RKO (cell line): ENCODE measurements at regions not wholly inside any gene's neighbourhood (a gene's known extent, or its start where the extent isn't known, plus 50 kb on each side); places are given as distances from the start of the nearest gene placed in this dataset.

ENCODE experiments used
- DNase-seq: peaks from one replicate; pipeline ENCODE4 v3.0.0-alpha.2; 2016; ENCODE audit warnings: low spot score

DNA sequence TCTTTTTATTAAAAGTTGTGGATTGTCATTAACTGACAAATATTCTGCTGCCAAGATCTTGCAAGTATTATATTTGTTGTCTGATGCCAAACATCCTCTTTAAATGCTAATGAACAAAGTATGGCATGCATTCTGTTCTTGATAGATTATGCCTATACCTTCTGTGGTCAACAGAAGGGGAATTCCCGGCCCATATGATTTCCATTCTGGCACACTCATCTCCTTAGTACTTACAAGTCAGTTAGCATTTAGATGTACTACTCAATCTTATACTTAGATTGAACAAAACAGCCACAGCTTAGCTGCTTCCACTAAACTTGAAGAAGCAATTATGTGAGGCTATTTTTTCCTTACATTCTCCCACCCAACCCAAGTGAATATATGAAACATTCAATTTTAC is 246.1 kb upstream of the DACH1 start:
- DNase-seq, result no peak

DNA sequence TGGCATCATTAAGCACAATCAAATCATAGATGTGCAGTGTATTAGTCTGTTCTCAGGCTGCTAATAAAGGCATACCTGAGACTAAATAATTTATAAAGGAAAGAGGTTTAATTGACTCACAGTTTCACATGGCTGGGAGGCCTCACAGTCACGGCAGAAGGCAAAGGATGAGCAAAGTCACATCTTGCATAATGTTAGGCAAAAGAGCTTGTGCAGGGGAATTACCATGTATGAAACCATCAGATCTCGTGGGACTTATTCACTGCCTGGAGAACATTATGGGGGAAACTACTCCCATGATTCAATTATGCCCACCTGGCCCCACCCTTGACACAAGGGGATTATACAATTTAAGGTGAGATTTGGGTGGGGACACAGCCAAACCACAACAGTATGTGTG is 245.2 kb upstream of the DACH1 start:
- DNase-seq, result no peak

DNA sequence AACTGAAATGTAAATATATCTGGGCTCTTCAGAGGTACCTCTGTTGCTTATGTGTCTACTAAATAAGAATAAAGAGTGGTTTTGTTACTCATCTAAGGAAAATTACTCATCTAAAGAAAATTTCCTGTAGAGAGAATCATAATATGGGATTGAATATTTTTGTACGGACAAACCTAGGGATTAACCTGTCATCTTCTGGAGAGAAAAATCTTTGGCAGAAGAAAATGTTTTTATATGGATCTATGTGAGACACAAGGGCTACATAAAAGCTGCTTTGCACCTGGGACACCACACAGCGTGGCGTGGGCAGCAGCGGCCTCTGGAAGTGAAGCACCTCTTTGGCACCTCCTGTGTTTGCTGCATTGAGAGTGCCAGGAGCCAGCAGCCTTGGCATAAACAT is 242.9 kb upstream of the DACH1 start:
- DNase-seq, result peak; percentile 9

DNA sequence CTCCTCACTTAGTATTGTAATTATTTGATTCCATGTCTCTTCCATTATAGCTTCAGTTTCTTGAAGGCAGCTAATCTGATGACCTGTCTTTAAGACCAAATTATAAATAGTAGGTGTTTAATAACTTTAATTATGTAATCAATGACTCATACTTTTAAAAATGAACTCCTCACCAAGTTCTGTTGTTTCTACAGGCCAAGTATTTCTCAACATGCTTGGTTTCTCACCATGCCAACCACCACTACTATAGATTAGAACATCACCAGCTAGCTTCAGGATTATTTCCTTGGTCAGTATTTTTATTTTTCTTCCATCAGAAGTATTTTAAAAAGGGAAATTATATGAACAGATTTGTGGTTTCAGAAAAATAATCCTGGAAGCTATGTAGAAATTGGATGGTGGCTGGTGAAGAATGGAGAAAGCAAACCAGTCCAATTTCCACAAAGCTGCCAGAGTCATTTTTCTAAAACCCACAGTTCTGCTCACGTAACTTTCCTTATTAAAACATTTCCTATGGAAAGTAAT is 237.7 kb upstream of the DACH1 start:
- no peak for DNase-seq

DNA sequence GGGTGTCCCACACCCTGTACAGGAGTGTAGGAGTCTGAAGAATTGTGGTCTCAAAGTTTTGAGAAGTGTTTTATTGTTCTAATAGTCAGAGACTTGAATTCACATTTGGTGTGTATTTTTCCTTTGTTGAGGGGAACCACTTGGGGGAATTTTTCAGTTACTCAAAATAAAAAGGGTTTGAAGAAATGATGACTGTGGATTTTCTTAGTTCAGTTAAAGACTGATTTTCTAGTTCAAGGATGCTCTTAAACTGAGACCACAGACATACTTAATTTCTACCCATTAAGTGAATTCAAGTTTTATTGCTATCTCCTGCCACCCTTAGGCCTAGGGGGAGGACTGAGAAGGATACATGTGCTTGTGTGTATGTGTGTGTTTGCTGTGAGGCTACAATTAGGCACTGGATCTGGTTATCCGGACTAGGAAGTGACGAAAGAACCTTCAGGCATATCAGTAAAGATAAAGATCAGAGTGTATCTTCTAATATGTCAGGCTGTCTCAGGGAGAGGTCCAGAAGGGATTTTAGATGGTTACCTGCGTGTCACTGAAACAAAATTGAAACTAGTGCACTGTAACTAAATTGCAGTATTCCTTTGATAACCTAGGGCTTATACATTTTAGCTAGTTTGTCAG is 234.9 kb upstream of the DACH1 start:
- no peak for DNase-seq

DNA sequence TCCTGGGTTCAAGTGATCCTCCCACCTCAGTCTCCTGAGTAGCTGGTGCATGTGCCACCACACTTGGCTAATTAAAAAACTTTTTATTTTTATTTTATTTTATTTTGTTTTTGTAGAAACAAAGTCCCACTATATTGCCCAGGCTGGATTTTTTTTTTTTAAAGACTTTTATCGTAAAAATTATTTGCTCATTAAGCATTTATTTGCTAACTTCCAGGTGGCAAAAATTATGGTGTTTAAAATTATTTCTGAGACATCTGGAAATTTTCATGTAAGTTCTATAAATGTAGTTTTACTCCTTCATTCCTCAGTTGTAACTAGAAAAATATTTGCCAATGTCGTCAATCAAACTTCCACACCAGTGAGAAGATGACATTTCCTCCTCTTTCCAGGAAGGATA is 233.3 kb upstream of the DACH1 start:
- DNase-seq, result no peak

DNA sequence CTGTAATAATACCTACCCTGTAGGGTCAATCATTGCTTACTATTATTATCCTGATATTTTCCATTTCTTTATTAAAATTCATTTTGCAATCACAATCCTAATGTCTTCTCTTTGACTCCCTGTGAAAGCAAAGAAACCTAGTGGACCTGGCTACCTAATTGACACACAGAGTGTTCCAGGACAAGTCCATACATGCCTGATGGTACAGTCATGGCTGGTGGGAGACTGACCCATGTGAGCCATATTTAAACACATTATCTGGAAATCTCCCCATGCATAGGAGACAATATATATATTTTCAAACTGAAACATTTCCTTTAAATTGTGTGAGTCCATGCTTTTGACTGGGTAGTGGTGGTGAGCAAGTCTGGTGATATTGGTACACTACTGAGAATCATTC is 230.6 kb upstream of the DACH1 start:
- DNase-seq, result no peak

DNA sequence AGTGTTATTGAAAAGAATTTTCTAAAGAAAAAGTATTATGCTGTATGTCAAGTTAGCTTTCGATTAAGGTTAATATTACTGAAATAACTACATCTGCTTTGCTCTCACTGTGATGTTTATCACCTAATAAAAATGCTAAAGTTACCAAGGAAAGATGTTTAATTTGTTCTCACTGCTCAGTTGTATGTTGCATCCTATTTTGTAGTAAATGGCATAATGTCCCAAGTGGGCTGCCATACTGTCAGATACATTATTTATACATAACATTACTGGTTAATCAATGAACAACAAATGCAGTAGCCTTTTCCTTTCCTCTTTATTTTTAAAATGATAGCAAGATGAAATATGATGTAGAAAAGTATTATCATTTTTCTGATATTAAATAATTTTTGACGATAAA is 226.3 kb upstream of the DACH1 start:
- no peak for DNase-seq

DNA sequence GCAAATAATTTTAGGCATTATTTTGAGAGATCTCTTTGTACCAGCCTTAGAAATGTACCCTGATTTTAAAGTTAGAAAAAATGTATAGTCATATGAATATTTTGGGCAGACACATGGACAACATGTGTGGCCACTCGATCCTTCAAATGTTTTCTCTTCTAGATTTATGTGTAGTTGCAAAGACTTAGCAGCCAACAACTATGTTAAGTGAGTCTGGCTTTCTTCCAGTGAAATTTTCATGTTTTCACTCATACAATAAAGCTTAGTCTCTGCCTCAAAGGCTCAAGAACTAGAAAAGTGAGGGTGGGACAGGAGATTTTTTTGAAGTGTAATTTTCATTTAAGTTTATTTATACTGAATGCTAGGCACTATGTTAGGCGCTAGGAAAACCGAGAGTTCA is 207.7 kb upstream of the DACH1 start:
- DNase-seq, result no peak

DNA sequence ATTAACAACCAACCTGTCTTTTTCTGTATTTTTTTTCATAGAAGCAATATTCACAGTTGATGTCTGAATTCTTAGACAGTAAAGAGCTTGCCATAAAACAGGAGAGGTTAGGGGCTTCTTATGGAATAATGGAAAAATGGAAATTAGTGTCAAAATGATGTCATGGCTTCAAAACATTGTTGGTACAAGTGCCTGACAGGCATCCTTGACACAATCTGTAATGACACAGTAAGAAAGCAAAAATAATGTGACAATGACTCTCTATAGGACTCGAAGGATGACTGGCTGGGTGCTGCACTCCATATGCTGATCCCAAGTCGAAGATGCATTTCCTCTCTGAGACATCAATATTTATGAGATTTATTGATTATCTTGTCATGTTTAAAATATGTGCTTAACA is 205.3 kb upstream of the DACH1 start:
- DNase-seq, result no peak

DNA sequence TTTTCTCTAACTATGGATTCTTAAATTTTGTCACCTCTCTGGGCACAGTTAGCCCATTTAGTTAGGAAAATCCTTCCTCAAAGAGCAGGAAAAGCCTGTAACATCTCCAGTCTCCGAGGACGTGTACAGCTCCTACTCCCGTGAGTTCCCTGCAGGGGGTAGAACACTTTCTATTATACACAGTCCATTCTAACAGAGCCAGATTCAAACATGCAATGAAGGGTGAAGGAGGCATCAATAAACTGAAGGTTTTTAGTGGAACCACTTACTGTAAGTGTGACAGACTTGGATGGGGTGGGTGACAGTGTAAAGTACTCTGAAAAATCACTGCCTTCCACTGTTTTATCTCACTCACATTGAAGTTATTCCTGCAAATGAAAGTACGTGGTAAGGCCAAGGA is 204.7 kb upstream of the DACH1 start:
- DNase-seq, result no peak

DNA sequence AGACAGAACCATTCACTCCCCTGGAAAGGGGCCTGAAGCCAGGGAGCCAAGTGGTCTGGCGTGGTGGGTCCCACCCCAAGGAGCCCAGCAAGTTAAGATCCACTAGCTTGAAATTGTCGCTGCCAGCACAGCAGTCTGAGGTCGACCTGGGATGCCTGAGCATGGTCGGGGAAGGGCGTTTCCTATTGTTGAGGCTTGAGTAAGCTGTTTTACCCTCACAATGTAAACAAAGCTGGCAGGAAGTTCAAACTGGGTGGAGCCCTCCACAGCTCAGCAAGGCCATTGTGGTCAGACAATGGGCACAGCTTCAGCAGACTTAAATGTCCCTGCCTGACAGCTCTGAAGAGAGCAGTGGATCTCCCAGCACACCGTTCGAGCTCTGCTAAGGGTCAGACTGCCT is 195.6 kb upstream of the DACH1 start:
- no peak for DNase-seq

DNA sequence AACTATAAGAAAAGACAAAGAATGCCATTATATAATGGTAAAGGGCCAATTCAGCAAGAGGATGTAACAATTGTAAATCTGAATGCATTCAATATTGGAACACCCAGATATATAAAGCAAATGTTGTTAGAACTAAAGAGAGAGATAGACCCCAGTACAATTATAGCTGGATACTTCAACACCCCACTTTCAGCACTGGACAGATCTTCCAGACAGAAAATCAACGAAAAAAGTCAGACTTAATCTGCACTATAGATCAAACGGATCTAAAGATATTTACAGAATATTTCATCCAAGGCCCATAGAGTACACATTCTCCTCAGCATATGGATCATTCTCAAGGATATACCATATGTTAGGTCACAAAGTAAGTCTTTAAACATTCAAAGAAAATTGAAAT is 194.6 kb upstream of the DACH1 start:
- no peak for DNase-seq

DNA sequence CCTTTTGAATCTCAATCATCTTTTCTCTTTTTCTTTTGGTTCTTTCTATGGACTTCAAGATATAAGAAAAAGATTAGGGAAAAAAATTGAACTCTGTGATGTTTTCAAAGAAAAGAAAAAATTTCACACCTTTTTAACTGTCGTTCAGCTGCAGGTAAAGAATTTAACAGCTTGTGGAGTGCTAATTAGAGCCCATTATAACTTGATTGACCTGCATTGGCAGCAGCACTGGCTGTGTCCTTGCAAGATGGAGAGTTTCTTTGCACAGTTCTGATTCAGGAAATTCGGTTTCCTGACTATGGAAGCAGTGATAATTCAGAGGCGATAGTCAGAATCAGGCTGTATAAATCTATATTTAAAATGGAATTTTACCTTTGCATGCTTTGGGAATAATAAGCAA is 183.2 kb upstream of the DACH1 start:
- no peak for DNase-seq

DNA sequence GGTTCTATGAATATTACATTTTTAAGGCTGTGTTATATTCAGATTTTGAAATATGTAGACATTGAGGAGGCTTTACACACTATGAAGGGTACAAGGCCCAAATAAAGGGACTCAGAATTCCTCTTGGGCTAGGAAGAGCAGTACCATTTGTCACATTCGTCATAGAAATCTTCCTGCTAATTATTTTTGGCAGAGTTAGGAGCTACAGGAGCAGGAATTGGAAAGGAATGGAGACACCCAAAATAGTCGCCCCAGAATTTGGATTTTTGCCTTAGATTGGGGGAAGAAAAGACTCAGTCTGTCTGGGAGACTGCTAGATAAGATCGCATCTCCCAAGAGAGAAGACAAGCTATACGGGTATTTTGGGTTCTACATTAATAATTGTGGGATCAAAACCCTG is 176.4 kb upstream of the DACH1 start:
- no peak for DNase-seq

DNA sequence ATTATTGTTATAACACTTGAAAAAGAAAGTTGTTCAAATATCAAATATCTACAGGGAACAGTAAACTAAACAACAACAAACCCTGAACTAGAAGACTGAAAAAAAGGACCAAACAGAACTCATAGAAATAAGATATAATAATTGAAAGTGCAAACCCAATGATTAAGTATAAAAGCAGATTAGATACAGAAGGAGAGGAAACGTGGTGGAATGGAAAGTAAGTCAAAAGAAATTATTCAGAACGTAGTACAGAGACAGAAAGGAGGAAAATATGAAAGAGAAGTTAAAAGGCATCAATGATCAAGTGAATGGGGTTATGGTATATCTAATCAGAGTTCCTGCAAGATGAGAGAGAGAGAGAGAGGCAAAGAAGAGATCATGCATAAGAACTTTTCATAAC is 174.2 kb upstream of the DACH1 start:
- no peak for DNase-seq

DNA sequence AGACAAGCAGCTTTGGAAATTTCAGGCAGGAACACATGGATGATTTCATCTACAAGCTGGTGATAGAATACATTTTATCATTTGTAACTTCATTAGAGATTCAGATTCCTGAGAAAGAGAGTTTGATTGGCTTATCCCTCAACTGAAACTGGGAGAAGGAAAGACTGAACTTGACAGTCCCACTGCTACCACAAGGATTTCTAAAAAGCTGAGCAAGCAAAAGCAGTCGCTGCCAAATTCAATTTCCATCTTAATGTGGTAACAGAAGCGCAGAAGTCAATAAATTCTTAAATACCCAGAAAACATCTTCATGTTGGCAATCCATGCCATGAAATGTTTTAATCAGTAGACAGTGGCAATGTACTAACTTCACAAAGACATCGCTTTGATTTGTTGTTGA is 172.1 kb upstream of the DACH1 start:
- DNase-seq, result no peak

DNA sequence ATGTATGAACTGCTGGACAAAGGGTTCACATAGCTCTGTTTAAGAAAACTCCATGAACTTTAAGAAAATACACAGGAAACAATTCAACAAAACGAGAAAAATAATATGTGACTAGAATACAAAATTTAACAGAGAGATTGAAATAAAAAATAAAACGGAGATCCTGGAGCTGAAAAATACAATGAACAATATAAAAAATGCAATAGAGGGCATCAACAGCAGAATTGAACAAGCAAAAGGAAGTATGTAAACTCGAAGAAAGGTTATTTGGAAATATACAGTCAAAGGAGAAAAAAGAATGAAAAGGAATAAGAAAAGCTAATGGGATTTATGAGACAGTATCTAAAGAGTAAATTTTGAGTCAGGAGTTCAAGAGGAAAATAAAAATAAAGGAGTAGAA is 163.0 kb upstream of the DACH1 start:
- no peak for DNase-seq

DNA sequence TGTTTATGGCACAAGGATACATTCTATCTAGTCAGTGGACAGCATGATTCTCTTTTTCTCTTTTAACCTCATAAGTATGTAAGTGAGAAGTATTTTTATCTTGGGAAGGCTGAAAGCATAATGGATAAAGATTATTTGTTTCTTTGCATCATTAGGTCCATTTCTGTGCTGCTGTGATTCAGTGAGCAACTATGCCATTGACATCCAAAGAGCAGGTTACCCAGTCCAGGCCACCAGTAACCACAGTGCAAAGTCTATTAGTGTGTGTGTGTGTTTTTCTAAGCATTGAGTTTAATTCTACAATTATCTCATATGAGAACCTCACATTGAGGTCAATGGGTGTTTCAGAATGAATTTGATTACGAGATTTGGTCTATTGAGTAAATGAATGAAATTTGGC is 158.8 kb upstream of the DACH1 start:
- DNase-seq, result no peak

DNA sequence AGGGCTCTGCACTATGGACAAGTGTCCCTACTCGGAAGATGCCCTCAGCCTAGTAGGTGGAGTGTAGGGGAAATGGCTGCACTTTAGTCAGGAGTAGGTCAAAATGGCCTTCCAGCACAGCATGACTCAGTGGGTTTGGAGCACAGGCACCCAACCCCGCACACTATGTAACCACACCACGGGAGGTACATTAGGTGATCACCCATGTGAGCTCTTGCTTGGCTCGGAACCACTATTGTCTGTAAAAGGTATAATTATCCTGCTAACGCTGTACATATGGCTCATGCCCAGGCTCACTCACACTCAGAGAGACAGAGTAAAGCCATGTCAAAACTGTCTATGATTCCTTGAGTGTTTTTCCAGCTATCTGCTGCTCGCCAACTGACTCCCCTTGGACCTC is 156.9 kb upstream of the DACH1 start:
- no peak for DNase-seq

DNA sequence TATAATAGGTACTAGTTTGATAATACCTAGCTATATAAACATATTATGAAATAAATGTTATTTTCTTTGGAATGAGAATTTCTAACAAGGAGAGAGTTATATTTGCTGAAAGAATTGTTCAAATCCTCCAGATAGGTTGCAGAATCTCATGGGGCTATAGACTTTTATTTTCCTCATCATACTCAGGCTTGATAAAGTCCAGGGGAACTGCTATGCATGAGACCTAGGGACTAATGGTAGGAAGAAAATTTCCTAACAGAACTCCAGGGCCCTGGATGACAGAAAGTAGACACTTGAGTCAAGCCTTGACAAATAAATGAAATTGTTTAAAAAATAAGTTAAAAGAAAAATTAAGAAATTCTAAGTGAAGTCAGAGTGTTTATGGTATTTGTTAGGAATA is 138.5 kb upstream of the DACH1 start:
- DNase-seq, result no peak

DNA sequence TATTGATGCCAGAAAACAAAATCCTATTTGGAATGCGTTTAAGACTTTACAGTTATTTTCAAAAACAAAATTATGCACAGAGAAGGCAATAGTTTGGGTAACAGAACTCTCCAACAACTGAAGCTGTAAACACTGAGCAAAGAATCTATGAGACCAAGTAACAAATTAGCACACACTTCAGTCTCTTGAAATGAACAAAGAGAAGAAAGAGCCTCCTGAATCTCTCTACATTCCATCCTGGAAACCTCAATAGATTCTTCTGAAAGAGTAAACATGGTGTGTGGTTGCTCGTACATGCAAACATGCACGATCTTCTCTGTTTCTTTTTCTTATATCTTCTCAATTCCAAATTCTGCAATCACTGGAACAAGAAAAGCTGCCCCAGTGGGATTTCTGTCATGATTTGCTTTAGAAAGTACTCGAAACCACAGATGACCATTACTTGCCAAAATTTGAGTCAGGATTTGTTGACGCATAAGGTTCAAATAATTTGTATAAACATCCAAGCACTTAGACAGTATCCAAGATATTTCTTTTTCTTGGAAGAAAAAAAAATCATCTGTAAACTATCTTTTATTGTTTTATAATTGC is 137.9 kb upstream of the DACH1 start:
- no peak for DNase-seq

DNA sequence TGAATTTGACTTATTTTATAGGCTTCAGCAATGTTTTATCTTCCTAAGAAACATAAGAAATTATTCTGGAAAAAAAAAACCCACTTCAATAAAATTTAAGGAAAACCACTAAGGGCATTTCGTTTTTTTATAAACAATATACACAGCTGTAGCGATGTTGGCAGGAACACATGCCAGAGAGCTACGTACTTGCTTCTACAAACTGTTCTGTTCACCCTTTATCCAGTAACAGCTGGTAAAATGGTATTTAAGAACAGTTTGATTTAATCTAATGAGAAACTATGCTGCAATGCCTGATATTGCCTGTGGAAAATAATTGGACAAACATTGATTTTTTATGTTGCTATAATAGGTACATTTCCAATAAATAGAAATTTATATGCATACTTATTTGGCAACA is 137.2 kb upstream of the DACH1 start:
- no peak for DNase-seq

DNA sequence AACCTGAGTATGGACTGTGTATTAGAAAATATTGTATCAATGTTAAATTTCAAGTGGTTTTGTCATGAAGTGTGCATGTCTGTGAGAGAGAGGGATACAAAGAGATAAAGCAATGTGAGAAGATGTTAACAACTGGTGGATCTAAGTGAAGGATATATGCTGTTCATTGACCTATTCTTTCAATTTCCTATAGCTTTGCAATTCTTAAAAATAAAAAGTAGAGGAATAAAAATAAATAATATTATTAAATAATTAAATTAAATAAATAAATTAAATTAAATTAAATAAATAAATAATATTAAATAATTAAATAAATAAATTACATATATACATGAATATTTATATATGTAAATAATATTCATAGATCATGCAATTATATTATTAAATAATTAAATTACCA is 131.2 kb upstream of the DACH1 start:
- no peak for DNase-seq
